RKO (cell line): ENCODE measurements at regions not wholly inside any gene's neighbourhood (a gene's known extent, or its start where the extent isn't known, plus 50 kb on each side); places are given as distances from the start of the nearest gene placed in this dataset.
"Not testable (repeated sequence)": the region's sequence is repeated elsewhere in the genome, so short reads cannot be mapped to it uniquely, and the experiment has no call there.

Experiments
- DNase-seq: peaks from one replicate; pipeline ENCODE4 v3.0.0-alpha.2; 2016; ENCODE audit warnings: low spot score

- DNase-seq, result no peak
Observed at GRCh38 chr20:12458241-12458640, 540.5 kb downstream of the BTBD3 start.

GRCh38 chr20:12464036-12464435 lies 544.7 kb upstream of the SPTLC3 start:
- DNase-seq, result no peak

DNA sequence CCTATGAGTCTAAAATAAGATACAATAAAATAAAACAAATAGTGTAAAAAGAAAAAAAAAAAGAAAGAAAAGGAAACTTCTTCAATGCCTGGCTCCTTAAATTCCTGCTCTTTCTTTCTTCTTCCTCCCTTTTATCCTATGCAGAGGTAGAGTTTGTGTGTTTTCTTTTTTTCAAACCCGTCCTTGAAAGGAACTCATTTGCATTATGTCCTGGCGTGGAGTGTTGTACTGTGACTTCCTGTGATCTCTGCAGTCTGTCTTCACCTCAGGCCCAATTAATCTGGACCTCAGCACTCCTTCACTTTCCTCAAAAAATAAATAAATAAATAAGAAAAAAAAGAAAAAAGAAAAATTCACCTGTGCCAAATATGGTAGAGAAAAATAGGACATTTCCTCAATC lies 541.9 kb upstream of the SPTLC3 start:
- no peak for DNase-seq

DNA sequence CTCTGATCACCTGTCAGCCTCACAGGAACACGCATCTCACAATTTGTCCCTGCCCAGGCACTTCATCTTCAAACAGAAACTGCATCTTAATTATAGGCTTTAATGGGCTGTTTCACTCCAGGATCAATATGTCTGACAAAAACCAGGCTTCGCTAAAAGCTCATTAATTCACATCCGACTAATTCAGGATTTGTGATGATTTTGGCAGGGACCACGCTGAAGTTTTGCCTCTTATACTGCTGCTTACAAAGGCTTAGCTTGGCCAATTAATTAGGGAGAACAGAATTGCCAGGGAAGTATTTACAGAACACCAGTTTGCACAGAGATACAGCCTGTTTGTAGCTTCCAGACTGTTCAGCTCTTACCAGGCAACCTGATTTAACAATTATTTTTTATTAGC lies 541.0 kb upstream of the SPTLC3 start:
- no peak for DNase-seq

- DNase-seq, result no peak
Observed at GRCh38 chr20:12482661-12483060, 526.1 kb upstream of the SPTLC3 start.

GRCh38 chr20:12502443-12502842 lies 506.3 kb upstream of the SPTLC3 start:
- no peak for DNase-seq

GRCh38 chr20:12504779-12505178 lies 504.0 kb upstream of the SPTLC3 start:
- DNase-seq, result no peak

GRCh38 chr20:12511499-12511898 lies 497.3 kb upstream of the SPTLC3 start:
- no peak for DNase-seq

GRCh38 chr20:12512755-12513154 lies 496.0 kb upstream of the SPTLC3 start:
- DNase-seq, result no peak

GRCh38 chr20:12528104-12528503 lies 480.7 kb upstream of the SPTLC3 start:
- DNase-seq, result no peak

DNA sequence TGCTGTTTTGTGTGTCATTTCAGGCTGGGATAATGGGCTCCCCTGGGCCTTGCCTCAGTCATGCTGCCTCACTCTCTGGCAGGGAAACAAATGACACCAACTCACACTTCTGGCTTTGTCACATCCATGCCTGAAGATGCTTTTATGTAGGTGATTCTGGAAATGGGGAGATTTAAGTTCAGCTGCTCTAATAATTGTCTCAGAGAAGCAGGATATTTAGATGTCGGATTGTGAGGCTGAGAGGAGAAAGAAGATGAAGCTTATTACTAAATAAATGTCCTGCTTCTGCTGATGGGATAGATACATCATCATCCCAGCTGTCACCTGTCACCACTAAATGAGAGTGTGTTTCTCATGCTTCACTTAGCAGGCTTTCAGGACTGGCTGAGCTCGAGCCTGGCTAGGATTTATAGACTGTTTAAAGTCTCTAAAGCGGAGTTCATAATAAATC lies 480.2 kb upstream of the SPTLC3 start:
- DNase-seq, result no peak

GRCh38 chr20:12531626-12532025 lies 477.1 kb upstream of the SPTLC3 start:
- no peak for DNase-seq

- DNase-seq, result no peak
Observed at GRCh38 chr20:12535316-12535715, 473.5 kb upstream of the SPTLC3 start.

- DNase-seq, result no peak
Observed at GRCh38 chr20:12535770-12536169, 473.0 kb upstream of the SPTLC3 start.

DNA sequence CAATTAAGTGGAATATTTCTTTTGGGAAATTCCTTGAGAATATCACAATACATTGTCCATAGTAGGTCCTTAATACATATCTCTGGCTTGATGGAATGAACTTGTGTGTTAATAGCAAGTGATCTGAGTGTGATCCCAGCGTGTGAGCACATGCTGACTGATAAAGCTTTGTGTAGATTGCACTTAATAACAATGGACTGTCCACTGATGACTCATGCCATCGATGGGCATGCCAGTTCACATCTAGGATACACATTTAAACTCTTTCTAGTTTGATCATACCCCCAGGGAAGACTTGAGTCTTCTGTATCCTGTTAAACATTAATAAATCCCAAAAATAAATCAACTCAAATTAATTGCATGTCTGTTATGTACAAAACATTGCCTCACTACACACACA lies 454.3 kb upstream of the SPTLC3 start:
- no peak for DNase-seq

DNA sequence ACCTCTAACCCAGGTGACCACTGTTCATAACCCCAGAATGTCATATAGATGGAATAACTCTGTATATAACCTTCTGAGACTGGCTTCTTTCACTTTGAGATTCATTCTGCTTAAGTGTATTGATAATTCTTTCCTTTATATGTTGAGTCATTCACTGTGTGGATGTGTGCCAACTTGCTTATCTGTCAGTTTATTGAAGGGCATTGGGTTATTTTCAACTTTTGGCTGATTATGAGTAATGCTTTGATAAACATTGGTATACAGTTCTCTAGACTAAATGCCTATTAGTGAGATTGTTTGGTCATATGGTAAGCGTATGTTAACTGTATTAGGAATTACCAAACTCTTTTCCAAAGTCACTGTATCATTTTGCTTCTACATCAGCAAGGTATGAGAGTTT lies 453.4 kb upstream of the SPTLC3 start:
- DNase-seq, result no peak

GRCh38 chr20:12555849-12556248 lies 452.9 kb upstream of the SPTLC3 start:
- DNase-seq, result not testable (repeated sequence)

DNA sequence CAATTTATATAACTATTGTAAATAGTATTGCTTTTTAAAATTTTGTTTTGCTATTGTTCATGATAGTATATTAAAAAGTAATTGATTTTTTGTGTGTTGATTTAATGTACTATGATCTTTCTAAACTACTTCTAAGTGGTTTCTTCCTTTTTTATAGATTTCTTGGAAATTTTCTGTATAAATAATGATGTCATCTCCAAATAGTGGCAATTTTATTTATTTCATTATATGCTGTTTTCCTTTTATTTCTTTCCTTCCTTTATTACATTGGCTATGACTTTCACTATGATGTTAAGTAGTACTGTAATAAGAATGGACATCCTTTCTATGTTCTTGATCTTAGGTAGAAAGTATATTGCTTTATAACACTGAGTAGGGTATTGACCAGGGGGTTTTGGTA lies 451.5 kb upstream of the SPTLC3 start:
- no peak for DNase-seq

DNA sequence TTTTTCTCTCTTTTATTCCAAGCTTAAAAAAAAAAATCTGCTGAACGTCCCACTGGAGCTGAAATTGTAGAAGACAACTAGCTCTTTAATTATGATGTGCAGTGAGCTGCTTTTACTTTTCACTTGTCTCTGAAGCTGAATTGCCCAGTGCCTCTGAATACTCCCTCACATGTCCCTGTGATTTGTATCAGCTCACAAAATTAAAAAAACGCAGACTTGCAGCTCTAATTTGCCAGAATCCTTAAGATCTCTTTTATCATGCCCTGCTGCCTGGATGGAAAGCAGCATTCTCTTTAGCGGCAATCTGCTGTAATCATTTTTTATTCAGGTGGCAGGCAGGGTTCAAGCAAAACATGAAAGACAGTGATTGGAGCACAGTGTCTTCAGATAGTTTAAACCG lies 443.8 kb upstream of the SPTLC3 start:
- no peak for DNase-seq

DNA sequence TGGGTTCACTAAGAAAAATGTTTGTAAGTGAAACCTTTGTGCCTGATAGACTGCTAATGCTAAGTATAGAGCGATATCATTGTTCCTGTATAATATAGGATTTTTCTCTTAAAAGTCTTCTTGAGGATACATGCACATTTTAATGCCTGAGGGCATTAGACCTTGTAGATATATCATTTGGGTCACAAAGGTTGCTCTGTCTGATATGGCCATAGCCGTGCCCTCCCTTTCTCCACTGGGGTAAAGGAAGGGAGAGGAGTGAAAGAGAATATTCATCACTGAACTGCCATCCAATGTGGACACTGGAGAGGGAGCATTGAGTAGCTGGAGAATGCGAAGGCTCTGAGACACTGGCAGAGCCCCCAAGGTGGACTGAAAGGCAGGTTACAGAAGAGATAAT lies 442.2 kb upstream of the SPTLC3 start:
- DNase-seq, result no peak

- DNase-seq, result peak; percentile 70
Observed at GRCh38 chr20:12570371-12570770, 438.4 kb upstream of the SPTLC3 start.

- DNase-seq, result no peak
Observed at GRCh38 chr20:12573442-12573841, 435.3 kb upstream of the SPTLC3 start.

- no peak for DNase-seq
Observed at GRCh38 chr20:12575352-12576095, 433.2 kb upstream of the SPTLC3 start.

DNA sequence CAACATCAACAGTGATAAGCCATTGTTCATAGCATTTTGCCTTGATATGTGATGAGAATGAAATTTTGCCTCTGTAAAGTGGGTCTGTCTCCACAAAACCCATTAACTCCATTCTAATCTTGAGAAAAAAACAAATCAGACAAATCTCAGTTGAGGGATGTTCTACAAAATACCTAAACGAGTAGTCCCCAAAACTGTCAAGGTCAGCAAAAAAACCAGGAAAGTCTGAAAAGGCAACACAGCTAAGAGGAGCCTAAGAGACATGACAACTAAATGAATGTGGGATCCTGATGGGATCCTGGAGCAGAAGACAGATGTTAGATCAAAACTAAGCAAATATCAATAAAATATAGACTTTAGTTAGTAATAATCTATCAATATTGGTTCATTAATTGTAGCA lies 431.6 kb upstream of the SPTLC3 start:
- DNase-seq, result no peak
